GM12891 (cell line): ENCODE measurements at regions not wholly inside any gene's neighbourhood (a gene's known extent, or its start where the extent isn't known, plus 50 kb on each side); places are given as distances from the start of the nearest gene placed in this dataset.

Experiments used
- POLR2A ChIP-seq: IDR thresholded peaks from 2 replicates; pipeline ENCODE4 v1.6.1; 2011; ENCODE audit warnings: low read depth, low read length, control low read depth
- POLR2AphosphoS5 ChIP-seq: IDR thresholded peaks from 2 replicates; pipeline ENCODE4 v1.6.1; 2011; ENCODE audit warnings: low read depth, low read length, control low read depth
- SPI1 ChIP-seq: IDR thresholded peaks from 2 replicates; pipeline ENCODE4 v1.6.1; 2011; ENCODE audit warnings: low read depth, low read length, control low read depth
- TAF1 ChIP-seq: IDR thresholded peaks from 2 replicates; pipeline ENCODE4 v1.6.1; 2011; ENCODE audit warnings: low read depth, low read length, control low read depth

DNA sequence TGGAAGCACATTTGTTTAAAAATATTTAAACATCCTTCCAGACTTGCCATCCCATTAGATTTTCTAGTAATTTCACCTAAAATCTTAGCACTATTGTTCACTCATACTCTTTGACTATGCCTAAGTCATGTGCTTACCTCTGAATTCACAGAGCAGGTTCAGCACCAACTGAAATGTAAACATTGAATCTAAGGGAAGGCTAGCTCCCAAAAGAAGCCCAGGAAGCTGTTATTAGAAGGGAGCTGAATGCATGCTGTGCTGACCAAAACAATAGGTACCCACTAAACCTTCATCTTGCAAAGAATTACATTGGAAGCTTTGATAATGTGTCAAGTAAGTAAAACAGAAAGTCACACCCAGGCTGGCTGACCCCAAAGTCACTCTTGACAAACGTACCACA, 571.3 kb downstream of the GABRG2 start:
- TF ChIP-seq TAF1 = no peak
- TF ChIP-seq POLR2AphosphoS5 = no peak
- no peak for TF ChIP-seq SPI1
- TF ChIP-seq POLR2A = no peak
